ENCODE measurements at regions not wholly inside any gene's neighbourhood (a gene's known extent, or its start where the extent isn't known, plus 50 kb on each side); places are given as distances from the start of the nearest gene placed in this dataset.

DNA sequence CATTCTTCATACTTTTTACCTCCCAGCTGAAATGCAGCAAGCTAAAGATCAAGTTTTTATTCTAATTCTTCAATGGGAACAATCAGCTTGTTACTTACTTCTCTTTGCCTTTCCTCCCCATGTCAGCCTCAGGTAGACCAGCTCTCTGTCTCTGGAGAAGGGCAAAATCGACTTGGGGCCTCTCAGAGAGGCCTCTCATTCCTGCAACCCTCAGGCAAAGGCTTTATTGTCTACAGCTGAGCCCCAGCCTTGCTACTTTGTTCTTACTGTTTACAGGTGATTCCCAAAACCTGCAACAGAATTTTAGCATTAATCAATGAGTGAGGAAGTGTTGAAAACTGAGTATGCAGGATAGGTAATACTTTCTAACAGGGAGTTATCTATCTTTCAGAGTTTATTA lies 148.6 kb downstream of the KIF2B start:
- TF ChIP-seq, protein P1, sequence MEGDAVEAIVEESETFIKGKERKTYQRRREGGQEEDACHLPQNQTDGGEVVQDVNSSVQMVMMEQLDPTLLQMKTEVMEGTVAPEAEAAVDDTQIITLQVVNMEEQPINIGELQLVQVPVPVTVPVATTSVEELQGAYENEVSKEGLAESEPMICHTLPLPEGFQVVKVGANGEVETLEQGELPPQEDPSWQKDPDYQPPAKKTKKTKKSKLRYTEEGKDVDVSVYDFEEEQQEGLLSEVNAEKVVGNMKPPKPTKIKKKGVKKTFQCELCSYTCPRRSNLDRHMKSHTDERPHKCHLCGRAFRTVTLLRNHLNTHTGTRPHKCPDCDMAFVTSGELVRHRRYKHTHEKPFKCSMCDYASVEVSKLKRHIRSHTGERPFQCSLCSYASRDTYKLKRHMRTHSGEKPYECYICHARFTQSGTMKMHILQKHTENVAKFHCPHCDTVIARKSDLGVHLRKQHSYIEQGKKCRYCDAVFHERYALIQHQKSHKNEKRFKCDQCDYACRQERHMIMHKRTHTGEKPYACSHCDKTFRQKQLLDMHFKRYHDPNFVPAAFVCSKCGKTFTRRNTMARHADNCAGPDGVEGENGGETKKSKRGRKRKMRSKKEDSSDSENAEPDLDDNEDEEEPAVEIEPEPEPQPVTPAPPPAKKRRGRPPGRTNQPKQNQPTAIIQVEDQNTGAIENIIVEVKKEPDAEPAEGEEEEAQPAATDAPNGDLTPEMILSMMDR (IDR thresholded peaks at IDR 0.05; ENCODE audit: low read depth, low read length), result no peak
- TF ChIP-seq EZH2phosphoT487 (IDR thresholded peaks at IDR 0.05; ENCODE audit: low read depth), result no peak

Data from OCI-LY3 (cell line).